Pancreas (tissue), 10 donors: ENCODE measurements at regions not wholly inside any gene's neighbourhood (a gene's known extent, or its start where the extent isn't known, plus 50 kb on each side); places are given as distances from the start of the nearest gene placed in this dataset.

Experiments used
- ATAC-seq, 4 donors: fragments of 200-7000 bp; cut with Tn5 transposase; one replicate each; pipeline versions ENCODE4 v1.8.0 to v1.9.1; 2020; ENCODE audit warnings: mild to moderate bottlenecking in 4 of 4, moderate library complexity in 4 of 4
- DNase-seq, 6 donors: peaks; one replicate each; pipeline ENCODE4 v3.0.0-alpha.2; 2020
- FAIRE-seq: peaks from 2 replicates; lab custom pipeline; 2012; peaks lifted over from hg19 to GRCh38; lab: Jason Lieb, UNC
- H3K27ac ChIP-seq, 4 donors: fragments of 200-600 bp; sonication (generic); 1 replicate in 3 of 4; 2 replicates in 1 of 4; pipeline versions ENCODE4 v1.5.0 to v1.8.0; 2020
- H3K27me3 ChIP-seq, 4 donors: fragments of 200-600 bp; one replicate each; pipeline ENCODE4 v1.8.0; 2021
- H3K36me3 ChIP-seq, 3 donors: fragments of 200-600 bp; sonication (generic) in 1 of 3; one replicate each; pipeline versions ENCODE4 v1.5.0 to v1.8.0; 2020 to 2021
- H3K4me1 ChIP-seq, 3 donors: fragments of 200-600 bp; one replicate each; pipeline ENCODE4 v1.8.0; 2021
- H3K4me3 ChIP-seq, 4 donors: fragments of 200-600 bp; sonication (generic) in 2 of 4; one replicate each; pipeline versions ENCODE4 v1.5.0 to v1.8.0; 2020 to 2021
- H3K9me3 ChIP-seq, 4 donors: fragments of 200-600 bp; one replicate each; pipeline ENCODE4 v1.8.0; 2021
- WGBS, 2 donors: extraction: QIAGEN DNeasy Blood & Tissue Kit; methylation state at CpG; one replicate each; pipeline ENCODE4 v1.1.7; 2013; 5-methylcytosine and 5-hydroxymethylcytosine counted together
- intact Hi-C, 3 donors: fragments of 100-400 bp; cut with DNase I; formaldehyde crosslinking; loops; one replicate each; pipeline versions ENCODE4 v1.11.1 to v1.14.2; 2022
- TF ChIP-seq, protein P1 (sequence below), 4 donors: fragments of 200-600 bp; sonication (generic) in 3 of 4; IDR thresholded peaks; one replicate each; pipeline versions ENCODE4 v1.5.0 to v1.8.0; 2021; ENCODE audit warnings: antibody characterized with exemption in 4 of 4
- donor health status: healthy with polysubstance abuse.
- donor health status: DM: no; HTN: no; CAD: no; lungs with moderate emphysema.
- donor health status: DM: no; HTN: no; CAD: no.
- donor health status: control.
- donor health status: control.
- donor health status: Bipolar disorder and iron deficiency.
- donor health status: DM: yes; HTN: yes; CAD: no.
- donor health status: DM: no; HTN: no; CAD: no.
- donor health status: DM: no; HTN: no; CAD: no.
- donor health status: DM: yes; HTN: yes; CAD: no.

DNA sequence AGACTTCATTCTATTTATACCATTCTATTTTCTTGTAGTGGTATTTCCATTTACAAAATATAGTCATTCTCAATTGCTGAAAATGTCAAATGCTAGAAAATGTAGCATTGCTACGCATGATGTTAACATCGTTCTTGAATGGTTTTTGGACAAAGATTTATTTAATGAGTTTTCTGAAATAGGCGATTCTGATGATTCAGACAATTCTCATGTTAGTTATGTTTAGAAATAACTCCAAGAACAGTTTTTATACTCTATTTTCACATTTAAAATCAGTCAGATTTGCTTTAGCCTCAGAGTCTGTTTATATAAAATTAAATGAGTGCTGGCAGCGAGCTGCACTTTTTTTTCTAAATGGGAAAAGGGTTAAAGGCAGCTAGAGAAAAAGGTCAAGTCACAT, 414.8 kb upstream of the MGAT4C start:
- Histone ChIP-seq H3K36me3 (no peaks in the 10 kb centered on the region), H3K27ac (no peak overlapping the region), H3K27me3 (no peaks in the 10 kb centered on the region), H3K9me3 (no peaks in the 10 kb centered on the region), H3K4me3 (no peak overlapping the region), H3K4me1 (no peaks in the 10 kb centered on the region)
- TF ChIP-seq, protein P1, sequence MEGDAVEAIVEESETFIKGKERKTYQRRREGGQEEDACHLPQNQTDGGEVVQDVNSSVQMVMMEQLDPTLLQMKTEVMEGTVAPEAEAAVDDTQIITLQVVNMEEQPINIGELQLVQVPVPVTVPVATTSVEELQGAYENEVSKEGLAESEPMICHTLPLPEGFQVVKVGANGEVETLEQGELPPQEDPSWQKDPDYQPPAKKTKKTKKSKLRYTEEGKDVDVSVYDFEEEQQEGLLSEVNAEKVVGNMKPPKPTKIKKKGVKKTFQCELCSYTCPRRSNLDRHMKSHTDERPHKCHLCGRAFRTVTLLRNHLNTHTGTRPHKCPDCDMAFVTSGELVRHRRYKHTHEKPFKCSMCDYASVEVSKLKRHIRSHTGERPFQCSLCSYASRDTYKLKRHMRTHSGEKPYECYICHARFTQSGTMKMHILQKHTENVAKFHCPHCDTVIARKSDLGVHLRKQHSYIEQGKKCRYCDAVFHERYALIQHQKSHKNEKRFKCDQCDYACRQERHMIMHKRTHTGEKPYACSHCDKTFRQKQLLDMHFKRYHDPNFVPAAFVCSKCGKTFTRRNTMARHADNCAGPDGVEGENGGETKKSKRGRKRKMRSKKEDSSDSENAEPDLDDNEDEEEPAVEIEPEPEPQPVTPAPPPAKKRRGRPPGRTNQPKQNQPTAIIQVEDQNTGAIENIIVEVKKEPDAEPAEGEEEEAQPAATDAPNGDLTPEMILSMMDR (IDR thresholded peaks at IDR 0.05) = no peak
- FAIRE-seq (no peak), DNase-seq (no peak), ATAC-seq (no peak)
- WGBS, 2 donors = 60 to 67% methylated on average over 4 of the region's 4 CpGs
- intact Hi-C loops = no loop called here

DNA sequence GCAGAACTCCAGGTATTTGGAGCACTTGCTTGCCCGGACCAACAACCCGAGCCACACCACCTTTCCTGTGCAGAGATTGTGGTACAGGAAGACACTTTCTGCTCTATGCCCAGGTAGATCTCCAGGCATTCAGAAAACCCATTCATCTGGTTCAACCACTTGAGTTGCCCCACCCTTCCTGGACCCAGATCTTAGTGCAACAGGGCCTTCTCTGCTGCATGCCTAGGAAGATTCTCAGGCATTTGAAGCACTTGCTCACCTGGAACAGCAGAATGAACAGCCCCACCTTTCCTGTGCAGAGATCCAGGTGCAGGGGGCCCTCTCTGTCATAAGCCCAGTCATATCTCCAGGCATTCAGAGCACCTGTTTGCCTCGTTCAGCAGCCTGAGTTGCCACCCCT, 412.8 kb upstream of the MGAT4C start:
- Histone ChIP-seq H3K9me3 (no peaks in the 10 kb centered on the region), H3K36me3 (no peaks in the 10 kb centered on the region), H3K4me1 (no peaks in the 10 kb centered on the region), H3K27ac (no peak overlapping the region), H3K27me3 (no peaks in the 10 kb centered on the region), H3K4me3 (no peak overlapping the region)
- intact Hi-C loops = no loop called here
- WGBS, 2 donors = 48 to 54% methylated on average over 3 of the region's 3 CpGs
- FAIRE-seq = no peak
- TF ChIP-seq, protein P1 (IDR thresholded peaks at IDR 0.05) = no peak
- DNase-seq = no peak
- no peak for ATAC-seq

DNA sequence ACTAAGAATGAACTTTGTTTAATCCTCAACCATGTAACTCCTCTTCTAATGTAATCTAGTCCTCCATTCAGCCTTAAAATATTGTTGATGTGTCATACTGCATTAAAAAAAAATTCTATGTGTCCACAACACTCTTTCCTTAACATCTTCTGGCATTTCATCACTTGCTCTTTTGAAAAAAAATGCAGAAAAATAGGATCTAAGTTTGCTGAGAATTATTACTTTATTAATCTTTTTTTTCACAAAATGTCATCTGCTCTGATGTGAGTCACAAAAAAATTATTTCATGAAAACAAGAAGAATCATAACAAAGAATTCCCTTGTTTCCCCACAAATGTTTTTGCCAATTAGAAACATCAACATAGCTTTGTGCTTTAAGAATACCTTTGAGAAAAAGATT, 410.1 kb upstream of the MGAT4C start:
- Histone ChIP-seq H3K27me3 (no peaks in the 10 kb centered on the region), H3K9me3 (no peaks in the 10 kb centered on the region), H3K4me1 (no peaks in the 10 kb centered on the region), H3K27ac (no peak overlapping the region), H3K36me3 (no peaks in the 10 kb centered on the region), H3K4me3 (no peak overlapping the region)
- no peak for DNase-seq
- TF ChIP-seq, protein P1 (IDR thresholded peaks at IDR 0.05) = no peak
- intact Hi-C loops = no loop called here
- FAIRE-seq = no peak
- no peak for ATAC-seq

DNA sequence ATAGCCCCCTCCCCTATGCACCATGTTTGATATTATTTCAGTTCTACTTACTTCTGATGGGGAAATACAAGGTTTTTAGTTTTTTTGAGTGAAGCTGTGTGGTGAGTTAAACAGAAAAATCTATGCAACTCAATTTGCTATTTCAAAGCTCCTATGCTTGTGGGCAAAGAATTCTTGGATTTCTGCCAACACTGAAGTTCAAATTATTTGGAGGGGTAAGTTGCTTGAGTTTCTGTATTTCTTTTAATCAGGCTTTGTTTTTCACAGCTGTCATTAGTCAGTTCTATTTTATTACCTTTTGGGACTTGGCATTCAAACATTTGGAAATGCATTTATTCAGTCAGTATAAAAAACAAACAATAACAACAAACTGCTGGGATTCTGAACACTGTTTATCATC, 407.5 kb upstream of the MGAT4C start:
- TF ChIP-seq, protein P1 (IDR thresholded peaks at IDR 0.05) = no peak
- FAIRE-seq (no peak), ATAC-seq (no peak), DNase-seq (no peak)
- no peaks in the 10 kb centered on the region for H3K27me3 ChIP-seq
- no peak overlapping the region for H3K27ac ChIP-seq
- no peaks in the 10 kb centered on the region for H3K36me3 ChIP-seq
- H3K4me1 ChIP-seq = no peaks in the 10 kb centered on the region
- intact Hi-C loops = no loop called here
- no peak overlapping the region for H3K4me3 ChIP-seq
- no peaks in the 10 kb centered on the region for H3K9me3 ChIP-seq

DNA sequence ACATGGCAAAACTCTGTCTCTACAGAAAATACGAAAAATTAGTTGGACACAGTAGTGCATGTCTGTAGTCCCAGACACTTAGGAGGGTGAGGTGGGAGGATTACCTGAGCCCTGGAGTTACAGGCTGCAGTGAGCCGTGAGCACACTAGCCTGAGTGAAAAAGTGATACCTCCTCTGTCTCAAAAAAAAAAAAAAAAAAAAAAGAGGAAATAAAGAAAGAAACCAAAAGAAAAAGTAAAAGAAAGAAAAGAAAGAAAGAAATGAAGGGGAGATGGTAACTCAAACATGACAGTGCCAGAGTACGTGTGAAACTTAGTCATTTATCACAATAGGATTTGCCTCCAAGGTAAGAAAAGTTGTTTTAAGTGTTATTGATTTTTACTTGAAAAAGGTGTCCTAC, 407.0 kb upstream of the MGAT4C start:
- ATAC-seq (no peak), FAIRE-seq (no peak)
- WGBS, 2 donors = 45 to 55% methylated on average over 3 of the region's 3 CpGs

More for the DNA sequence above, 407.0 kb upstream of the MGAT4C start:
- no peaks in the 10 kb centered on the region for H3K36me3 ChIP-seq
- intact Hi-C loops = no loop called here
- no peak for DNase-seq
- no peaks in the 10 kb centered on the region for H3K9me3 ChIP-seq
- no peaks in the 10 kb centered on the region for H3K4me1 ChIP-seq
- no peak overlapping the region for H3K27ac ChIP-seq
- TF ChIP-seq, protein P1 (IDR thresholded peaks at IDR 0.05) = no peak
- H3K4me3 ChIP-seq = no peak overlapping the region
- no peaks in the 10 kb centered on the region for H3K27me3 ChIP-seq
